ENCODE measurements at regions not wholly inside any gene's neighbourhood (a gene's known extent, or its start where the extent isn't known, plus 50 kb on each side); places are given as distances from the start of the nearest gene placed in this dataset.
A peak's percentile ranks its signal among the peaks of the same experiment; 100 is the strongest.

- no peaks in the 10 kb centered on the region for H3K9me1 ChIP-seq (ENCODE audit: control insufficient read depth, insufficient read depth, low read length)
- H3K27me3 ChIP-seq (ENCODE audit: control insufficient read depth in 2 of 2, insufficient read depth in 2 of 2, low read length in 2 of 2), result no peaks in the 10 kb centered on the region
- H3K4me1 ChIP-seq (replicated peaks in 1 of 2; ENCODE audit: control insufficient read depth in 2 of 2, insufficient read depth in 2 of 2, low read length in 2 of 2), result peaks cover 10 to 24% of the 10 kb centered on the region in 2 experiments
- CTCF ChIA-PET (ENCODE audit: low intra/inter-chr PET ratio), result no interaction called here
- no peak overlapping the region for H3K27ac ChIP-seq (ENCODE audit: extremely low read depth, low read depth, low read length)
- no peaks in the 10 kb centered on the region for H3K9me3 ChIP-seq (replicated peaks; ENCODE audit: control insufficient read depth, insufficient read depth, low read depth, low read length)
- H3K4me2 ChIP-seq (ENCODE audit: insufficient read depth, low read length), result peak overlapping the region; percentile 5; the same call in 1 of the 2 replicates
- no peak overlapping the region for H3K4me3 ChIP-seq
- H3K79me2 ChIP-seq (ENCODE audit: control insufficient read depth, insufficient read depth, low read length), result no peaks in the 10 kb centered on the region
- no peaks in the 10 kb centered on the region for H3K36me3 ChIP-seq (ENCODE audit: control insufficient read depth, insufficient read depth, low read length)
- BruUV-seq (replicated peaks), result no TSS peak
- H3K9ac ChIP-seq (ENCODE audit: insufficient read depth in 1 of 2, low read depth in 2 of 2, low read length in 2 of 2), result no peak overlapping the region
- in situ Hi-C loops (cut with MboI) (no loop called here), intact Hi-C loops (cut with micrococcal nuclease) (no loop called here)
- H4K20me1 ChIP-seq (replicated peaks; ENCODE audit: control insufficient read depth, insufficient read depth, low read length), result no peaks in the 10 kb centered on the region
- POLR2A ChIA-PET, result interaction anchor here (0.6 to 1.4 kb wide), 8 partner anchors 9 to 236 kb away, joined by 3 to 5 read pairs (median 3); no protein-coding TSS in a partner anchor
- WGBS (ENCODE audit: insufficient coverage, low coverage, missing lambda C conversion rate), result 8% methylated on average over 4 of the region's 4 CpGs
- peak overlapping the region; percentile 34; the same call in 1 of the 2 replicates for H2AFZ ChIP-seq (ENCODE audit: low read depth, low read length)
- FAIRE-seq (peak; percentile 29), ATAC-seq (peak; percentile 44), DNase-seq (ENCODE audit: extremely low read depth in 1 of 4, low spot score in 3 of 4) (peak in 2 of 4 experiments; percentile 30 to 37)
- no peak for TF ChIP-seq HEY1 (CRISPR knock-in tag; IDR thresholded peaks at IDR 0.05; ENCODE audit: borderline replicate concordance)
- TF ChIP-seq HDAC3 (IDR thresholded peaks at IDR 0.05; ENCODE audit: borderline replicate concordance, partially characterized antibody), result no peak
- no peak for TF ChIP-seq ILK (tag; IDR thresholded peaks at IDR 0.05; ENCODE audit: borderline replicate concordance, low read depth)
- TF ChIP-seq ZMIZ1 (IDR thresholded peaks at IDR 0.05; ENCODE audit: low read depth in 2 of 2, low read length in 2 of 2), result no peak
- TF ChIP-seq ZNF445 (CRISPR knock-in tag; IDR thresholded peaks at IDR 0.05; ENCODE audit: low read depth), result no peak
- TF ChIP-seq ZNF444 (CRISPR knock-in tag; IDR thresholded peaks at IDR 0.05), result no peak
- no peak for TF ChIP-seq NR2C1 (IDR thresholded peaks at IDR 0.05)
- TF ChIP-seq NR2C1 (tag; IDR thresholded peaks at IDR 0.05), result no peak
- TF ChIP-seq POLR2H (tag; IDR thresholded peaks at IDR 0.05; ENCODE audit: low read depth), result no peak
- TF ChIP-seq POLR2A (conservative IDR thresholded peaks at IDR 0.05), result no peak
- no peak for TF ChIP-seq MAFG (tag; conservative IDR thresholded peaks at IDR 0.05)
- TF ChIP-seq EP300 (IDR thresholded peaks at IDR 0.05; ENCODE audit: low read length), result peak; percentile 61
- TF ChIP-seq ZNF436 (CRISPR knock-in tag; IDR thresholded peaks at IDR 0.05), result no peak
- TF ChIP-seq TRIM28 (IDR thresholded peaks at IDR 0.05), result no peak
- peak; percentile 14; the same call in 1 of the 2 replicates for TF ChIP-seq SOX6 (IDR thresholded peaks at IDR 0.05)
- TF ChIP-seq MAZ (CRISPR knock-in tag; conservative IDR thresholded peaks at IDR 0.05 in 1 of 2, IDR thresholded peaks at IDR 0.05 in 1 of 2), result no peak
- no peak for TF ChIP-seq TCF15 (CRISPR knock-in tag; IDR thresholded peaks at IDR 0.05)
- TF ChIP-seq RAD51 (IDR thresholded peaks at IDR 0.05; ENCODE audit: borderline replicate concordance, low read depth), result no peak
Measured at GRCh38 chr1:117732065-117732797, 126.4 kb downstream of the TENT5C start.
